ENCODE measurements at regions not wholly inside any gene's neighbourhood (a gene's known extent, or its start where the extent isn't known, plus 50 kb on each side); places are given as distances from the start of the nearest gene placed in this dataset.

DNA sequence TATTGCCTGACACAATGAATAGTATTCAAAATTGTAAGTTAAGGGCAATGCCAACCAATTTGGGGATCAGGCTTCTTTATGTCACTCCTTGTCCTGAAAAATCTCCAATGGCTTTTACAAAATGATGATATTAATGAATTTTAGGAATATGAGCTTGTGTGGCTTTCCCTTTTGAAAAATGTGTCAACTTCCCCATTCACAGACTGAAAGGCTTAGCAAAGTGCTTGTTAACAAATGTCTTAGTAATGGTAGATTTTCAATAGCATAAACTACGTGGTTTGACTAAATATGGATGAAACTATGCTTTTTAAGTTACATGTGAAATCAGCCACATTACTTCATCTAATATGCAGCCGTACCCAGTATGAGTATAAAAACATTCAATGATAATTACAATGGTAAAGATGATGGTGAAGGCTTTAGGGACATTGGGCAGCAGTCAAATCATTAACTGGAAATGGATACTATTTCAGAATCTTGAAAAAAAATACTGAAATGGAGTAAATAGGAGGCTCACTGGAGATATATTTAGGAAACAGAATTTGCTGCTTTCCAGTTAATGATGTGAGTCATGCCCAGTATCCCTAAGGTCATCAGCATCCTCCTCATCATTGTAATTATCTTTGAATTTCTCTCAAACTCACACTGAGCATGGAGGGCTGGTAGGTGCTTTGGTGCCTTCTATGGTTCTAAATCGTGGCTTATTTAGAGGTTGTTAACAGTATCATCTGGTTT, 113.3 kb upstream of the ZNF608 start:
- H3K27me3 ChIP-seq (ENCODE audit: low read length), result no peaks in the 10 kb centered on the region
- peaks cover 12% of the 10 kb centered on the region for H3K4me1 ChIP-seq (ENCODE audit: low read length)
- H3K79me2 ChIP-seq (ENCODE audit: low read length), result no peaks in the 10 kb centered on the region
- no peaks in the 10 kb centered on the region for H3K9me2 ChIP-seq (replicated peaks; ENCODE audit: insufficient read depth, low read length)
- no peak overlapping the region for H3K4me3 ChIP-seq (ENCODE audit: low read length)
- H3K27ac ChIP-seq (ENCODE audit: low read length), result no peak overlapping the region
- H3K9ac ChIP-seq (ENCODE audit: low read length), result no peak overlapping the region
- peak overlapping the region; percentile 21 for H3K4me2 ChIP-seq (ENCODE audit: low read depth, low read length, poor library complexity, severe bottlenecking)
- H3K9me3 ChIP-seq (ENCODE audit: low read length), result no peaks in the 10 kb centered on the region
- DNase-seq, result no peak
- no peaks in the 10 kb centered on the region for H4K20me1 ChIP-seq (ENCODE audit: insufficient read depth, low read depth, low read length)
- no peaks in the 10 kb centered on the region for H3K36me3 ChIP-seq (ENCODE audit: insufficient read depth, low read length)
- H2AFZ ChIP-seq (ENCODE audit: low read length), result no peak overlapping the region; the same call in 1 of the 2 replicates

DNA sequence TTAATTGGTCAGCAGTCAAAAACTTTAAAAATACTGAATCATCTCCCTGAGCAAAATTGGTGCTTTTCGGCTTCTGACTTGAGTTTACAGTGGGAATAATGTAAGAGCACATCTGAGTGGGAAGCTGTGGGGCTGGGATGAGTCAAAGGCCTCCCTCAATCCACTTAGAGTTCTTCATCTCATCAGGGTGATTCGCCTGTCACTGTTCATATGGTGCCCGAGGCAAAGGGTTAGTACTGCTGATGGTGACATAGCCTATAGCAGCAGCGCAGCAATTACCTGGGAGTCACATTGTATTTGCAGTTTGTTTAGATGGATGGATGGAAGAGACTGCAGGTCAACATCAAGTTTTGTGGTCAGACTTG, 113.8 kb upstream of the ZNF608 start:
- Histone ChIP-seq H3K27me3 (ENCODE audit: low read length) (no peaks in the 10 kb centered on the region), H3K9me2 (replicated peaks; ENCODE audit: insufficient read depth, low read length) (no peaks in the 10 kb centered on the region), H3K4me1 (ENCODE audit: low read length) (peaks cover 12% of the 10 kb centered on the region), H3K79me2 (ENCODE audit: low read length) (no peaks in the 10 kb centered on the region), H3K4me2 (ENCODE audit: low read depth, low read length, poor library complexity, severe bottlenecking) (no peak overlapping the region), H3K9me3 (ENCODE audit: low read length) (no peaks in the 10 kb centered on the region), H2AFZ (ENCODE audit: low read length) (no peak overlapping the region; the same call in 1 of the 2 replicates), H3K36me3 (ENCODE audit: insufficient read depth, low read length) (no peaks in the 10 kb centered on the region), H4K20me1 (ENCODE audit: insufficient read depth, low read depth, low read length) (no peaks in the 10 kb centered on the region), H3K27ac (ENCODE audit: low read length) (no peak overlapping the region), H3K4me3 (ENCODE audit: low read length) (no peak overlapping the region), H3K9ac (ENCODE audit: low read length) (no peak overlapping the region)
- DNase-seq, result no peak

DNA sequence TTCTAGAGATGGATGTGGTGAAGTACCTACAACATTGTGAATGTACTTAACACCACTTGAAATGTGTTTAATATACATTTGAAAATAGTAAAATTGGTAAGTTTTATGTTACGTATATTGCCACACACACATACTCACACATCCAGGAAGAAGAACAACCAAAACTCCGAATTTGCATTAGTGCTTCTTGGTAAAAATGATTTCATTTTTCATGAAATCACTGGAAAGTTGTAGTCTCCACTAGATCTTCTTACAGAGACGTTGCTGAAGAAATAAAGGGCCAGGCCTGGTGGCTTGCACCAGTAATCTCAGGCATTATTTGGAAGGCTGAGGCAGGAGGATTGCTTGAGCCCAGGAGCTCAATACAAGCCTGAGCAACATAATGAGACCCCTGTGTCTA, 118.6 kb upstream of the ZNF608 start:
- Histone ChIP-seq H3K36me3 (ENCODE audit: insufficient read depth, low read length) (no peaks in the 10 kb centered on the region), H3K4me2 (ENCODE audit: low read depth, low read length, poor library complexity, severe bottlenecking) (no peak overlapping the region), H3K4me1 (ENCODE audit: low read length) (no peaks in the 10 kb centered on the region), H3K27me3 (ENCODE audit: low read length) (no peaks in the 10 kb centered on the region), H3K4me3 (ENCODE audit: low read length) (no peak overlapping the region), H2AFZ (ENCODE audit: low read length) (no peak overlapping the region), H3K9me3 (ENCODE audit: low read length) (no peaks in the 10 kb centered on the region), H3K27ac (ENCODE audit: low read length) (no peak overlapping the region), H3K9me2 (replicated peaks; ENCODE audit: insufficient read depth, low read length) (no peaks in the 10 kb centered on the region), H3K79me2 (ENCODE audit: low read length) (no peaks in the 10 kb centered on the region), H4K20me1 (ENCODE audit: insufficient read depth, low read depth, low read length) (no peaks in the 10 kb centered on the region), H3K9ac (ENCODE audit: low read length) (no peak overlapping the region)
- no peak for DNase-seq

DNA sequence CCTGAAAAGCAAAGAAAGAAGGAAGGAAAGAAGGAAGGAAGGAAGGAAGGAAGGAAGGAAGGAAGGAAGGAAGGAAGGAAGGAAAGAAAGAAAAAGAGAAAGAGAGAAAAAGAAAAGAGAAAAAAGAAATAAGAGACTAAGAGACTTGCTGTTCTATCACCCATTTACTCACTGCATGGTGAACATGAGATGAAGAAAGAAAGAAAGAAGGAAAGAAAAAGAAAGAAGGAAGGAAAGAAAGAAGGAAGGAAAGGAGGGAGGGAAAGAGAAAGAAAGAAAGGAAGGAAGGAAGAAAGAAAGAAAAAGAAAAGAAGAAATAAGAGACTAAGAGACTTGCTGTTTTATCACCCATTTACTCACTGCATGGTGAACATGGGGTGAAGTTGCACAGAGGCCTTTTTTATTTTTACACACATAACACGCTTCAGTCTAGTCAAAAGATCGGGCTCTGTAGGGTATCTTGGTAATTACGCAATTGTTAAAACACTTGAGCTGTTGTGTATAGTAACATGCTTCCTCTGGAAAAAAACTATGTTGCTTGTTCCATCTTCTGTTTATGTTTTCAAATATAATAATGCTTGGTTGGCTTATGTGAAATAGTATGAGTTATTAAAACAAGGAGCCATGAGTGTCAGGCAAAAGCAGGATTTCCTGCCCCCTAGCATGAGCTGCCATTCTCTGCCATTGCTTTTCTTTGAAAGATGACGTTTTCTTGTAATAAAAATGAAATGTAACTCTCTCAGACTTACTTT, 119.3 kb upstream of the ZNF608 start:
- no peaks in the 10 kb centered on the region for H3K4me1 ChIP-seq (ENCODE audit: low read length)
- no peaks in the 10 kb centered on the region for H3K79me2 ChIP-seq (ENCODE audit: low read length)
- H2AFZ ChIP-seq (ENCODE audit: low read length), result no peak overlapping the region
- H3K4me2 ChIP-seq (ENCODE audit: low read depth, low read length, poor library complexity, severe bottlenecking), result no peak overlapping the region
- H3K9me2 ChIP-seq (replicated peaks; ENCODE audit: insufficient read depth, low read length), result no peaks in the 10 kb centered on the region
- H3K27ac ChIP-seq (ENCODE audit: low read length), result no peak overlapping the region
- no peak for DNase-seq
- H3K9me3 ChIP-seq (ENCODE audit: low read length), result no peaks in the 10 kb centered on the region
- no peak overlapping the region for H3K4me3 ChIP-seq (ENCODE audit: low read length)
- no peak overlapping the region for H3K9ac ChIP-seq (ENCODE audit: low read length)
- H3K27me3 ChIP-seq (ENCODE audit: low read length), result no peaks in the 10 kb centered on the region
- no peaks in the 10 kb centered on the region for H3K36me3 ChIP-seq (ENCODE audit: insufficient read depth, low read length)
- H4K20me1 ChIP-seq (ENCODE audit: insufficient read depth, low read depth, low read length), result no peaks in the 10 kb centered on the region

DNA sequence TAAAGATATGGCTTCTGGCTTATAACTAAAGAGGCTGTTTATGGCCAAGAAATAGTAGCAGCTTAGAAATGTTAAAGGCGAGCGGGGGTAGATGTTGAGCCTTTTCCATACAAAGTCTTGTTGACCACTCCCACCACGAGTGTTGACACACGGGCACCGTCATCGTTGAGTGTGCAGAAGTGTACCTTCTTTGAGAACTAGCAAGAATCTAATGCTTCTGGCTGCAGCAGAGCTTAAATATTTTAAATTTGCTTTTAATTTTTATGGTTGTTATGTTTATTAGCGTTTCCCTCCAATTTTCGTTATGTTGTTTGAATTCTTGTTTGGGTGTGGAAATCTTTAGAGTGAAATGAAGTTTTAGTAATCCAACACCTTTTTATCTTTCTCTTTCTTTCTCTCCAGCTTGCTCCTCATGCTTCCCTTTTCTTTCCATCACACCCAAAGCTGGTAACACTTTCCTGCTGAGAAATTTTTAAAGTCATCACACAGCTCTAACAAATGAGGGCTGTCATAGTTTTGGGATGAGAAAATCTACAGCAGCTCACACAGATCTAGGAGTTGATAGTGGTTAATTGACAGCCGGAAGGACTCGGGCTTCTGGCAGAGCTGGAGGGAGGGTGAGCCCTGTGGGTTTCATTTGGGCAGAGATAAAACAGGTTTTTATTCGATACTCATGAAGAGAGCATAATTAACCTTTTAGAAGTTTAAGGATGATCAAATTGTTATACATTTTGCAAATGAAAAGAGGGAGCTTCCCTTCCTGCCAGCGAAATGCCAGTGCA, 120.1 kb upstream of the ZNF608 start:
- DNase-seq, result no peak
- Histone ChIP-seq H3K27ac (ENCODE audit: low read length) (no peak overlapping the region), H3K9me3 (ENCODE audit: low read length) (no peaks in the 10 kb centered on the region), H3K79me2 (ENCODE audit: low read length) (no peaks in the 10 kb centered on the region), H4K20me1 (ENCODE audit: insufficient read depth, low read depth, low read length) (no peaks in the 10 kb centered on the region), H3K4me1 (ENCODE audit: low read length) (no peaks in the 10 kb centered on the region), H2AFZ (ENCODE audit: low read length) (no peak overlapping the region), H3K27me3 (ENCODE audit: low read length) (no peaks in the 10 kb centered on the region), H3K4me2 (ENCODE audit: low read depth, low read length, poor library complexity, severe bottlenecking) (no peak overlapping the region), H3K9ac (ENCODE audit: low read length) (no peak overlapping the region), H3K36me3 (ENCODE audit: insufficient read depth, low read length) (no peaks in the 10 kb centered on the region), H3K9me2 (replicated peaks; ENCODE audit: insufficient read depth, low read length) (no peaks in the 10 kb centered on the region), H3K4me3 (ENCODE audit: low read length) (no peak overlapping the region)

DNA sequence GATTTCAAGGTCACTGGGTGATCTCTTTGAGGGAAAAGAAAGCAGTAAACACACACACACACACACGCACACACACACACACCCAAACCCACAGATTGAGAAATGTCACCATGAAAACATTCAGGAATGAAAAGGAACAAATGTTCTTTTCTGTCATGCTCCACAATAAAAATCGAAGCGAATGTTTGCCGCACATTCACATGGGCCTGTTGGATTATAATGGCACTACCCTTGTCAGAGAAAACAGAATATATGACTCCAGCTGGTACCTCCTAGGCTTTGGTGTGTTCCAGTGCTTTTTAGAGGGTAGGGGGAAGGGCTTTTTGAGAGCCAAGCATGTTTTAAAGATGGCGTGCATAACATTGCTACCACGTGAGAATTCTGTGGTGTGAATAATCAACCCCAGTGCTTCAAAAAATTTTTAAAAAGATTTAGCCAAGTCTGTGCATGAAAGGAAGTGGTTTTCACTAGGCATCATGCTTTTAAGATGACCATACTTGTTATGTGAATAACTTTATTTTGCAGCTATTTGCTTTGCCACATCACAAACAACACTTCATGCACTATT, 120.8 kb upstream of the ZNF608 start:
- no peaks in the 10 kb centered on the region for H3K9me2 ChIP-seq (replicated peaks; ENCODE audit: insufficient read depth, low read length)
- H3K4me2 ChIP-seq (ENCODE audit: low read depth, low read length, poor library complexity, severe bottlenecking), result no peak overlapping the region
- H3K79me2 ChIP-seq (ENCODE audit: low read length), result no peaks in the 10 kb centered on the region
- DNase-seq, result no peak
- no peaks in the 10 kb centered on the region for H3K9me3 ChIP-seq (ENCODE audit: low read length)
- no peaks in the 10 kb centered on the region for H3K27me3 ChIP-seq (ENCODE audit: low read length)
- H2AFZ ChIP-seq (ENCODE audit: low read length), result no peak overlapping the region
- H3K4me1 ChIP-seq (ENCODE audit: low read length), result no peaks in the 10 kb centered on the region
- H3K36me3 ChIP-seq (ENCODE audit: insufficient read depth, low read length), result no peaks in the 10 kb centered on the region
- no peak overlapping the region for H3K9ac ChIP-seq (ENCODE audit: low read length)
- no peak overlapping the region for H3K27ac ChIP-seq (ENCODE audit: low read length)
- no peaks in the 10 kb centered on the region for H4K20me1 ChIP-seq (ENCODE audit: insufficient read depth, low read depth, low read length)
- no peak overlapping the region for H3K4me3 ChIP-seq (ENCODE audit: low read length)

DNA sequence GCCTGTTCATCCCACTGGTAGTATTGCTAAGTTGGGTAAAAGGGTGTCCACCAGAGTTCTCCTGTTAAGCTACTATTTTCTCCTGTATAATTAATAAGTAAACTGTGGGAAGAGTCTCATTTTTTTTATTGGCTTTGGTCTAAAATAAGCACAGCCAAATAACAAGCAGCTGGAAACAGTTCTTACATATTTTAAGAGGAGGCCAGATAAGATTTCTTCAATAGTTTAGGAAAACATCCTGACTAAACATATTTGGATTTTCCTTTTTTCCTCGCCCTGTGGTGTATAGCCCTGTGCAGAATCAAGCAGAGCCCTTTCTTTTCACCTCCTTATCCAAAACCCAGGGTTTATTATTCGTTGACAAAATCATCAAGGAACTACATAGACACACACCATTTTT, 122.2 kb upstream of the ZNF608 start:
- DNase-seq, result no peak
- Histone ChIP-seq H4K20me1 (ENCODE audit: insufficient read depth, low read depth, low read length) (no peaks in the 10 kb centered on the region), H3K9ac (ENCODE audit: low read length) (no peak overlapping the region), H3K4me3 (ENCODE audit: low read length) (no peak overlapping the region), H3K4me1 (ENCODE audit: low read length) (no peaks in the 10 kb centered on the region), H2AFZ (ENCODE audit: low read length) (no peak overlapping the region), H3K27ac (ENCODE audit: low read length) (no peak overlapping the region), H3K4me2 (ENCODE audit: low read depth, low read length, poor library complexity, severe bottlenecking) (no peak overlapping the region), H3K9me3 (ENCODE audit: low read length) (no peaks in the 10 kb centered on the region), H3K27me3 (ENCODE audit: low read length) (no peaks in the 10 kb centered on the region), H3K9me2 (replicated peaks; ENCODE audit: insufficient read depth, low read length) (no peaks in the 10 kb centered on the region), H3K36me3 (ENCODE audit: insufficient read depth, low read length) (no peaks in the 10 kb centered on the region), H3K79me2 (ENCODE audit: low read length) (no peaks in the 10 kb centered on the region)

Data from Karpas-422 (cell line).